ENCODE measurements at regions not wholly inside any gene's neighbourhood (a gene's known extent, or its start where the extent isn't known, plus 50 kb on each side); places are given as distances from the start of the nearest gene placed in this dataset.

GRCh38 chr6:78025502-78025901 is 372.7 kb downstream of the MEI4 start:
- no peaks in the 10 kb centered on the region for H3K27me3 ChIP-seq
- H3K4me3 ChIP-seq (replicated peaks in 1 of 3): no peak overlapping the region
- intact Hi-C loops (cut with DNase I): no loop called here
- no peak overlapping the region for H3K27ac ChIP-seq
- H3K9me3 ChIP-seq: no peaks in the 10 kb centered on the region
- H3K4me1 ChIP-seq: no peaks in the 10 kb centered on the region
- no peak for DNase-seq
- no peaks in the 10 kb centered on the region for H3K36me3 ChIP-seq
- no peak for TF ChIP-seq POLR2A (IDR thresholded peaks at IDR 0.05)
- TF ChIP-seq, protein P1, sequence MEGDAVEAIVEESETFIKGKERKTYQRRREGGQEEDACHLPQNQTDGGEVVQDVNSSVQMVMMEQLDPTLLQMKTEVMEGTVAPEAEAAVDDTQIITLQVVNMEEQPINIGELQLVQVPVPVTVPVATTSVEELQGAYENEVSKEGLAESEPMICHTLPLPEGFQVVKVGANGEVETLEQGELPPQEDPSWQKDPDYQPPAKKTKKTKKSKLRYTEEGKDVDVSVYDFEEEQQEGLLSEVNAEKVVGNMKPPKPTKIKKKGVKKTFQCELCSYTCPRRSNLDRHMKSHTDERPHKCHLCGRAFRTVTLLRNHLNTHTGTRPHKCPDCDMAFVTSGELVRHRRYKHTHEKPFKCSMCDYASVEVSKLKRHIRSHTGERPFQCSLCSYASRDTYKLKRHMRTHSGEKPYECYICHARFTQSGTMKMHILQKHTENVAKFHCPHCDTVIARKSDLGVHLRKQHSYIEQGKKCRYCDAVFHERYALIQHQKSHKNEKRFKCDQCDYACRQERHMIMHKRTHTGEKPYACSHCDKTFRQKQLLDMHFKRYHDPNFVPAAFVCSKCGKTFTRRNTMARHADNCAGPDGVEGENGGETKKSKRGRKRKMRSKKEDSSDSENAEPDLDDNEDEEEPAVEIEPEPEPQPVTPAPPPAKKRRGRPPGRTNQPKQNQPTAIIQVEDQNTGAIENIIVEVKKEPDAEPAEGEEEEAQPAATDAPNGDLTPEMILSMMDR (IDR thresholded peaks at IDR 0.05): no peak

GRCh38 chr6:78031228-78031627 is 378.4 kb downstream of the MEI4 start:
- Histone ChIP-seq H3K4me3 (replicated peaks in 1 of 3) (no peak overlapping the region), H3K4me1 (no peaks in the 10 kb centered on the region), H3K36me3 (no peaks in the 10 kb centered on the region), H3K9me3 (no peaks in the 10 kb centered on the region), H3K27ac (no peak overlapping the region), H3K27me3 (no peaks in the 10 kb centered on the region)
- DNase-seq: no peak
- intact Hi-C loops (cut with DNase I): no loop called here
- TF ChIP-seq, protein P1 (IDR thresholded peaks at IDR 0.05): no peak
- TF ChIP-seq POLR2A (IDR thresholded peaks at IDR 0.05): no peak

DNA sequence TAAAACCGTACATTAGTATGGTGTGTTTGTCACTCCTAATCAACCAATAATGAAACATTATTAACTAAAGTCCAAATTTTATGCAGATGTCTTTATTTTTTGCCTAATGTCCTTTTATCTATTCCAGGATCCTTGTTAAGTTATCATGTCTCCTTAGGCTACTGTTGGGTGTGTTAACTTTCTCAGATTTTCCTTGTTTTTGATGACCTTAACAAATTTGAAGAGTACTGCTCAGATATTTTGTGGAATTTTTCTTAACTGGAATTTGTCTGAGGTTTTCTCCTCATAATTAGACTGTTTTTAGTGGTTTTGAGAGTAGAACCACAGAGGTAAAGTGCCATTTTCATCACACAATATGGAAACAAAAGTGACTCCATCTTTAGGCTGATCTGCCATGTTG is 406.3 kb downstream of the MEI4 start:
- DNase-seq: no peak
- H3K9me3 ChIP-seq: no peaks in the 10 kb centered on the region
- intact Hi-C loops (cut with DNase I): no loop called here
- H3K4me1 ChIP-seq: no peaks in the 10 kb centered on the region
- WGBS, 2 donors: 86 to 97% methylated on average over 1 of the region's 1 CpG
- no peak for TF ChIP-seq POLR2A (IDR thresholded peaks at IDR 0.05)
- no peaks in the 10 kb centered on the region for H3K36me3 ChIP-seq
- H3K27ac ChIP-seq: no peak overlapping the region
- H3K27me3 ChIP-seq: no peaks in the 10 kb centered on the region
- H3K4me3 ChIP-seq (replicated peaks in 1 of 3): no peak overlapping the region

- Histone ChIP-seq H3K27ac (no peak overlapping the region), H3K4me3 (replicated peaks in 1 of 3) (no peak overlapping the region), H3K9me3 (no peaks in the 10 kb centered on the region), H3K27me3 (no peaks in the 10 kb centered on the region), H3K36me3 (no peaks in the 10 kb centered on the region), H3K4me1 (no peaks in the 10 kb centered on the region)
- DNase-seq: no peak
- TF ChIP-seq POLR2A (IDR thresholded peaks at IDR 0.05): no peak
- TF ChIP-seq, protein P1 (IDR thresholded peaks at IDR 0.05): no peak
- intact Hi-C loops (cut with DNase I): no loop called here
- 92% methylated on average over 4 of the region's 4 CpGs for WGBS, 2 donors
Measured at GRCh38 chr6:78062993-78063392, 410.2 kb downstream of the MEI4 start.

- TF ChIP-seq, protein P1 (IDR thresholded peaks at IDR 0.05): no peak
- no peak for TF ChIP-seq POLR2A (IDR thresholded peaks at IDR 0.05)
- intact Hi-C loops (cut with DNase I): no loop called here
- 89% methylated on average over 5 of the region's 5 CpGs for WGBS, 2 donors
Measured at GRCh38 chr6:78076371-78076770, 423.5 kb downstream of the MEI4 start.

DNA sequence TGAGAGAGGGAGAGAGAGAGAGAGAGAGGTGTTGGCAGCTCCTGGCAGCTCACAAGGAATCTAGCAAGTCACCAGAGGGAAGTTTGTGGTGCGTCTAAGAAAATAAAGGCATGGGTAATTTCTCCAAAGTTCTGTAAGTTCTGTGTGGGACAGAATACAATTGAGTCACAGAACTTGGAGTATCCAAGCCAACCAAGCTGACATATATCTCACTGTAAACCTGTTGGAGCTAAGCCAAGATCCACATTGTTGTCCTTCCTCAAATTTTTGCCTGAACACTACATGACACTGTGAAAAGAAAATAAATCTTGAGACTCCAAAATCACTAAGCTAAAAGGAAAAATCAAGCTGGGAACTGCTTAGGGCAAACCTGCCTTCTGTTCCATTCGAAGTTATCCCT is 436.7 kb downstream of the MEI4 start:
- no peaks in the 10 kb centered on the region for H3K36me3 ChIP-seq
- no peak for DNase-seq
- no peak overlapping the region for H3K27ac ChIP-seq
- 40 to 58% methylated on average over 2 of the region's 2 CpGs for WGBS, 2 donors
- intact Hi-C loops (cut with DNase I): no loop called here
- H3K27me3 ChIP-seq: no peaks in the 10 kb centered on the region
- no peak for TF ChIP-seq POLR2A (IDR thresholded peaks at IDR 0.05)
- TF ChIP-seq, protein P1 (IDR thresholded peaks at IDR 0.05): no peak
- no peaks in the 10 kb centered on the region for H3K4me1 ChIP-seq
- no peaks in the 10 kb centered on the region for H3K9me3 ChIP-seq
- no peak overlapping the region for H3K4me3 ChIP-seq (replicated peaks in 1 of 3)

More at GRCh38 chr6:78076371-78076770, 423.5 kb downstream of the MEI4 start:
- Histone ChIP-seq H3K27me3 (no peaks in the 10 kb centered on the region), H3K27ac (no peak overlapping the region), H3K4me1 (no peaks in the 10 kb centered on the region), H3K9me3 (no peaks in the 10 kb centered on the region), H3K4me3 (replicated peaks in 1 of 3) (no peak overlapping the region), H3K36me3 (no peaks in the 10 kb centered on the region)
- no peak for DNase-seq

Data from thyroid gland (tissue), 4 donors.